Lower lobe of right lung (tissue), 2 donors: ENCODE measurements at regions not wholly inside any gene's neighbourhood (a gene's known extent, or its start where the extent isn't known, plus 50 kb on each side); places are given as distances from the start of the nearest gene placed in this dataset.

Experiments
- ATAC-seq, 2 donors: fragments of 200-7000 bp; cut with Tn5 transposase; one replicate each; pipeline ENCODE4 v1.9.1; 2020 to 2022; ENCODE audit warnings: mild to moderate bottlenecking in 2 of 2, moderate library complexity in 2 of 2
- DNase-seq: peaks from one replicate; pipeline ENCODE4 v3.0.0-alpha.2; 2020
- H3K27ac ChIP-seq: fragments of 200-600 bp; one replicate; pipeline ENCODE4 v1.8.0; 2022
- H3K27me3 ChIP-seq: fragments of 200-600 bp; one replicate; pipeline ENCODE4 v1.8.0; 2022; ENCODE audit warnings: low read depth
- H3K36me3 ChIP-seq: fragments of 200-600 bp; one replicate; pipeline ENCODE4 v1.8.0; 2022; ENCODE audit warnings: mild to moderate bottlenecking
- H3K4me1 ChIP-seq: fragments of 200-600 bp; one replicate; pipeline ENCODE4 v1.8.0; 2022
- H3K4me3 ChIP-seq: fragments of 200-600 bp; one replicate; pipeline ENCODE4 v1.8.0; 2022; ENCODE audit warnings: mild to moderate bottlenecking
- H3K9me3 ChIP-seq: fragments of 200-600 bp; one replicate; pipeline ENCODE4 v1.8.0; 2022
- CTCF ChIP-seq: fragments of 200-600 bp; IDR thresholded peaks from one replicate; pipeline ENCODE4 v1.8.0; 2022; ENCODE audit warnings: antibody characterized with exemption, mild to moderate bottlenecking
- intact Hi-C: fragments of 100-400 bp; cut with DNase I; formaldehyde crosslinking; loops from one replicate; pipeline ENCODE4 v1.11.0; 2022
- donor health status: DM: no; HTN: yes; CAD: no; lungs with severe emphysema.

DNA sequence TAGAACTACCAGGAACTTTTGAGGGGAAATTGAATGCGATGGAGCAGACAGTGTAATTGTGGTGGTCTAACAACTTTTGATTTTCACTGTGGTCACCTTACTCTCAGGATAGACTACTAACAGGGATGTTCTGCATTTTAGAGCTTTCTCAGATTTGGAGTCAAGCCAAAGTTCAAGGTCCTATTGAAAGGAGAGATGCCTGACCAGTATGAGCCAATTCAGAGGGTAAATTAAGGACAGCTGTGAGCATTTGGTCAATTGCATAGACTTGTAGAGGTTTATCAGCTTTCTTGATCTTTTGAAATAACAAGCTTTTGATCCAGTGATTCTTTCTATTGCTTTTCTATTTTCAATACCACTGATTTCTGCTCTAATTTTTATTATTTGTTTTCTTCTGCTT lies 1095.7 kb upstream of the CNTNAP5 start:
- TF ChIP-seq CTCF: no peak
- intact Hi-C loops: no loop called here
- ATAC-seq (no peak), DNase-seq (no peak)
- Histone ChIP-seq H3K36me3 (no peaks in the 10 kb centered on the region), H3K27ac (no peak overlapping the region), H3K9me3 (peaks cover 14% of the 10 kb centered on the region), H3K4me1 (no peaks in the 10 kb centered on the region), H3K4me3 (no peak overlapping the region), H3K27me3 (no peaks in the 10 kb centered on the region)

- Histone ChIP-seq H3K36me3 (no peaks in the 10 kb centered on the region), H3K27me3 (no peaks in the 10 kb centered on the region), H3K4me3 (no peak overlapping the region), H3K27ac (no peak overlapping the region), H3K9me3 (no peaks in the 10 kb centered on the region), H3K4me1 (no peaks in the 10 kb centered on the region)
- DNase-seq (no peak), ATAC-seq (no peak)
- intact Hi-C loops: no loop called here
- TF ChIP-seq CTCF: no peak
These were observed 1089.6 kb upstream of the CNTNAP5 start for GRCh38 chr2:122935506-122935905.

GRCh38 chr2:122939796-122940195 lies 1085.3 kb upstream of the CNTNAP5 start:
- DNase-seq: no peak
- H3K4me1 ChIP-seq: no peaks in the 10 kb centered on the region
- no peak overlapping the region for H3K4me3 ChIP-seq
- no peak overlapping the region for H3K27ac ChIP-seq
- H3K36me3 ChIP-seq: no peaks in the 10 kb centered on the region
- no peaks in the 10 kb centered on the region for H3K9me3 ChIP-seq
- TF ChIP-seq CTCF: no peak
- ATAC-seq: no peak
- intact Hi-C loops: no loop called here
- no peaks in the 10 kb centered on the region for H3K27me3 ChIP-seq

GRCh38 chr2:122949523-122949922 lies 1075.6 kb upstream of the CNTNAP5 start:
- ATAC-seq: no peak
- H3K36me3 ChIP-seq: no peaks in the 10 kb centered on the region

DNA sequence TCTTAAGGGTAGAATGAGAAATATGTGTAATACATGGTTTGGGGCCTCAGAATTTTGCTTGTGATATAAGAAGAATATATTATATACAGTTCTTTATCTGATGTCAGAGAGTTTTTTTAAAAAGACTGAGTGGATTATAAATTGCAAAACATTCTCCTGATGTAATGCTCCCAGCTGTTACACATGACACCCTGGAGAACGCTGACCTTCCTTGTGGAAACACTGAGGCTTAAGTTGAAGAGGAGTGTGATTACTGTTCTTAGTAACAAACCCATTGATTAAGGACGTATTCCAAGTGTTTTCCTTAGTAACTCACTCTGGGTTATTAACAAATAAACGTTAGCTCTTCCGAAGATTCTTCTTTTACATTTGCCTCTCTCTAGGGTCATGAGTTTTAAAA lies 1069.3 kb upstream of the CNTNAP5 start:
- H3K36me3 ChIP-seq: no peaks in the 10 kb centered on the region
- no peaks in the 10 kb centered on the region for H3K9me3 ChIP-seq
- no peak overlapping the region for H3K4me3 ChIP-seq
- intact Hi-C loops: no loop called here
- no peak for TF ChIP-seq CTCF
- ATAC-seq (no peak), DNase-seq (no peak)
- H3K27ac ChIP-seq: no peak overlapping the region
- H3K27me3 ChIP-seq: no peaks in the 10 kb centered on the region
- H3K4me1 ChIP-seq: no peaks in the 10 kb centered on the region

More at GRCh38 chr2:122949523-122949922, 1075.6 kb upstream of the CNTNAP5 start:
- Histone ChIP-seq H3K27me3 (no peaks in the 10 kb centered on the region), H3K4me1 (no peaks in the 10 kb centered on the region), H3K27ac (no peak overlapping the region), H3K9me3 (no peaks in the 10 kb centered on the region), H3K4me3 (no peak overlapping the region)
- intact Hi-C loops: no loop called here
- no peak for TF ChIP-seq CTCF
- DNase-seq: no peak
